ENCODE measurements at regions not wholly inside any gene's neighbourhood (a gene's known extent, or its start where the extent isn't known, plus 50 kb on each side); places are given as distances from the start of the nearest gene placed in this dataset.
A peak's percentile ranks its signal among the peaks of the same experiment; 100 is the strongest.

DNA sequence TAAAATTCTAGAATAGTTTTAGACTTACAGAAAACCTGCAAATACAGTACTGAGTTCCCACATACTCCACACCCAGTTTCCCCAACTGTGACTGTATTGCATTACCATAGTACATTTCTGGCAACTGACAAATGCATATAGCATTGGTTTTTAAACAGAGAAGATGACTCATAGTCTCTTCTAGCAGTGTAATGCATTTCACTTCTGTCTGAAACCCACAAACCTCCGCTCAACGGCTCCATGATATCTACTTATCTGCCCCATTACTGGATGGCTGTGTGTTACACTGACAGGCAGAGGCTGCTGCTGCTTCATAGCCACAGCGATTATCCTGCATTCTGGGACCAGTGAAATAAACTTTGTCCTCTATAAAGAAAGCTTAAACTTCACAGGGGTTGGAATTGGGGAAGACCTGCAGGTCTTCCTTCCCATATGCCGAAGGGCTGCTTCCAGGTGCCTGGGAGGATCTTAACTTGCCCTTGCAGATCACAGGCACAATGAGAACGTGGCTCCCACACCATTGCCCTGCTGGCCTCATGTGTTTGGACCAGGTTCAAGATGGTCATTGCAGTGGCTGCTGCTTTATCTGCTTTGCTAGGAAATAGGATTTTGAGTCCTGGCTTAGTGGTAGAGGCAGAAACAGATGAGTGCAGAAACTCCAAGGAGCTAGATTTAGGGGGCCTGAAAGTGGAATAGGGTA, 742.6 kb upstream of the HS6ST1 start:
- ChIA-PET POLR2A (no interaction called here), CTCF (ENCODE audit: low intra/inter-chr PET ratio) (no interaction called here)
- Histone ChIP-seq H3K4me3 (no peak overlapping the region), H3K79me2 (ENCODE audit: control insufficient read depth, insufficient read depth, low read length) (no peaks in the 10 kb centered on the region), H4K20me1 (replicated peaks; ENCODE audit: control insufficient read depth, insufficient read depth, low read length) (no peaks in the 10 kb centered on the region; the same call in 1 of the 2 replicates), H3K27me3 (ENCODE audit: control insufficient read depth in 2 of 2, insufficient read depth in 2 of 2, low read length in 2 of 2) (peaks cover 0 to 17% of the 10 kb centered on the region in 2 experiments; a peak in 1 of 5 replicates), H3K4me2 (ENCODE audit: insufficient read depth, low read length) (no peak overlapping the region), H3K4me1 (replicated peaks in 1 of 2; ENCODE audit: control insufficient read depth in 2 of 2, insufficient read depth in 2 of 2, low read length in 2 of 2) (no peaks in the 10 kb centered on the region), H2AFZ (ENCODE audit: low read depth, low read length) (no peak overlapping the region), H3K9me1 (ENCODE audit: control insufficient read depth, insufficient read depth, low read length) (no peaks in the 10 kb centered on the region), H3K9me3 (replicated peaks; ENCODE audit: control insufficient read depth, insufficient read depth, low read depth, low read length) (no peaks in the 10 kb centered on the region), H3K36me3 (ENCODE audit: control insufficient read depth, insufficient read depth, low read length) (no peaks in the 10 kb centered on the region), H3K27ac (ENCODE audit: extremely low read depth, low read depth, low read length) (no peak overlapping the region), H3K9ac (ENCODE audit: insufficient read depth in 1 of 2, low read depth in 2 of 2, low read length in 2 of 2) (no peak overlapping the region)
- BruUV-seq (replicated peaks): no TSS peak
- ATAC-seq: peak; percentile 56; the same call in 2 of the 3 replicates
- DNase-seq (ENCODE audit: extremely low read depth in 1 of 4, low spot score in 3 of 4): peak in 2 of 4 experiments; percentile 7 to 17
- WGBS (ENCODE audit: insufficient coverage, low coverage, missing lambda C conversion rate): 0% methylated on average over 5 of the region's 5 CpGs
- in situ Hi-C loops (cut with MboI) (no loop called here), intact Hi-C loops (cut with micrococcal nuclease) (no loop called here)
- FAIRE-seq: no peak
- no peak for TF ChIP-seq ZNF12 (CRISPR knock-in tag; IDR thresholded peaks at IDR 0.05)
- TF ChIP-seq ZNF324 (CRISPR knock-in tag; IDR thresholded peaks at IDR 0.05): no peak
- no peak for TF ChIP-seq KLF6 (CRISPR knock-in tag; IDR thresholded peaks at IDR 0.05; ENCODE audit: borderline replicate concordance)
- TF ChIP-seq SRF (CRISPR knock-in tag; IDR thresholded peaks at IDR 0.05): no peak
- TF ChIP-seq, protein P1, sequence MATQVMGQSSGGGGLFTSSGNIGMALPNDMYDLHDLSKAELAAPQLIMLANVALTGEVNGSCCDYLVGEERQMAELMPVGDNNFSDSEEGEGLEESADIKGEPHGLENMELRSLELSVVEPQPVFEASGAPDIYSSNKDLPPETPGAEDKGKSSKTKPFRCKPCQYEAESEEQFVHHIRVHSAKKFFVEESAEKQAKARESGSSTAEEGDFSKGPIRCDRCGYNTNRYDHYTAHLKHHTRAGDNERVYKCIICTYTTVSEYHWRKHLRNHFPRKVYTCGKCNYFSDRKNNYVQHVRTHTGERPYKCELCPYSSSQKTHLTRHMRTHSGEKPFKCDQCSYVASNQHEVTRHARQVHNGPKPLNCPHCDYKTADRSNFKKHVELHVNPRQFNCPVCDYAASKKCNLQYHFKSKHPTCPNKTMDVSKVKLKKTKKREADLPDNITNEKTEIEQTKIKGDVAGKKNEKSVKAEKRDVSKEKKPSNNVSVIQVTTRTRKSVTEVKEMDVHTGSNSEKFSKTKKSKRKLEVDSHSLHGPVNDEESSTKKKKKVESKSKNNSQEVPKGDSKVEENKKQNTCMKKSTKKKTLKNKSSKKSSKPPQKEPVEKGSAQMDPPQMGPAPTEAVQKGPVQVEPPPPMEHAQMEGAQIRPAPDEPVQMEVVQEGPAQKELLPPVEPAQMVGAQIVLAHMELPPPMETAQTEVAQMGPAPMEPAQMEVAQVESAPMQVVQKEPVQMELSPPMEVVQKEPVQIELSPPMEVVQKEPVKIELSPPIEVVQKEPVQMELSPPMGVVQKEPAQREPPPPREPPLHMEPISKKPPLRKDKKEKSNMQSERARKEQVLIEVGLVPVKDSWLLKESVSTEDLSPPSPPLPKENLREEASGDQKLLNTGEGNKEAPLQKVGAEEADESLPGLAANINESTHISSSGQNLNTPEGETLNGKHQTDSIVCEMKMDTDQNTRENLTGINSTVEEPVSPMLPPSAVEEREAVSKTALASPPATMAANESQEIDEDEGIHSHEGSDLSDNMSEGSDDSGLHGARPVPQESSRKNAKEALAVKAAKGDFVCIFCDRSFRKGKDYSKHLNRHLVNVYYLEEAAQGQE (IDR thresholded peaks at IDR 0.05; ENCODE audit: borderline replicate concordance): no peak
- TF ChIP-seq, protein P1 (CRISPR knock-in tag; IDR thresholded peaks at IDR 0.05; ENCODE audit: low read depth): no peak
- TF ChIP-seq, protein P2, sequence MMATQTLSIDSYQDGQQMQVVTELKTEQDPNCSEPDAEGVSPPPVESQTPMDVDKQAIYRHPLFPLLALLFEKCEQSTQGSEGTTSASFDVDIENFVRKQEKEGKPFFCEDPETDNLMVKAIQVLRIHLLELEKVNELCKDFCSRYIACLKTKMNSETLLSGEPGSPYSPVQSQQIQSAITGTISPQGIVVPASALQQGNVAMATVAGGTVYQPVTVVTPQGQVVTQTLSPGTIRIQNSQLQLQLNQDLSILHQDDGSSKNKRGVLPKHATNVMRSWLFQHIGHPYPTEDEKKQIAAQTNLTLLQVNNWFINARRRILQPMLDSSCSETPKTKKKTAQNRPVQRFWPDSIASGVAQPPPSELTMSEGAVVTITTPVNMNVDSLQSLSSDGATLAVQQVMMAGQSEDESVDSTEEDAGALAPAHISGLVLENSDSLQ (IDR thresholded peaks at IDR 0.05): no peak
- no peak for TF ChIP-seq U2AF2 (optimal IDR thresholded peaks at IDR 0.05; ENCODE audit: low read depth, low read length)
- TF ChIP-seq, protein P3, sequence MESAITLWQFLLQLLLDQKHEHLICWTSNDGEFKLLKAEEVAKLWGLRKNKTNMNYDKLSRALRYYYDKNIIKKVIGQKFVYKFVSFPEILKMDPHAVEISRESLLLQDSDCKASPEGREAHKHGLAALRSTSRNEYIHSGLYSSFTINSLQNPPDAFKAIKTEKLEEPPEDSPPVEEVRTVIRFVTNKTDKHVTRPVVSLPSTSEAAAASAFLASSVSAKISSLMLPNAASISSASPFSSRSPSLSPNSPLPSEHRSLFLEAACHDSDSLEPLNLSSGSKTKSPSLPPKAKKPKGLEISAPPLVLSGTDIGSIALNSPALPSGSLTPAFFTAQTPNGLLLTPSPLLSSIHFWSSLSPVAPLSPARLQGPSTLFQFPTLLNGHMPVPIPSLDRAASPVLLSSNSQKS (CRISPR knock-in tag; IDR thresholded peaks at IDR 0.05): no peak
- TF ChIP-seq JUND (IDR thresholded peaks at IDR 0.05; ENCODE audit: borderline replicate concordance, low read depth, low read length): peak; percentile 66; the same call in 1 of the 2 replicates
- TF ChIP-seq JUND (tag; IDR thresholded peaks at IDR 0.05; ENCODE audit: borderline replicate concordance, low read depth, low read length): peak; percentile 86; the same call in 2 of the 3 replicates
- no peak for TF ChIP-seq BRD4 (IDR thresholded peaks at IDR 0.05)
- no peak for TF ChIP-seq SMAD1 (IDR thresholded peaks at IDR 0.05; ENCODE audit: low read depth, low read length, partially characterized antibody)
